Testis (tissue), 2 donors: ENCODE measurements at regions not wholly inside any gene's neighbourhood (a gene's known extent, or its start where the extent isn't known, plus 50 kb on each side); places are given as distances from the start of the nearest gene placed in this dataset.

Experiments
- DNase-seq: peaks from one replicate; pipeline ENCODE4 v3.0.0-alpha.2; 2019
- H3K27ac ChIP-seq, 2 donors: fragments of 200-600 bp; sonication (generic); one replicate each; pipeline ENCODE4 v1.5.1; 2019
- H3K27me3 ChIP-seq: fragments of 200-600 bp; sonication (generic); one replicate; pipeline ENCODE4 v1.5.1; 2019
- H3K36me3 ChIP-seq: fragments of 200-600 bp; sonication (generic); one replicate; pipeline ENCODE4 v1.5.1; 2017; ENCODE audit warnings: low read depth; ENCODE audit errors: missing control alignments
- H3K4me1 ChIP-seq: fragments of 200-600 bp; sonication (generic); one replicate; pipeline ENCODE4 v1.5.1; 2019
- H3K4me3 ChIP-seq, 2 donors: fragments of 200-600 bp; sonication (generic); one replicate each; pipeline ENCODE4 v1.5.1; 2017 to 2019
- H3K9me3 ChIP-seq: fragments of 200-600 bp; sonication (generic); one replicate; pipeline ENCODE4 v1.5.1; 2017
- CTCF ChIP-seq, 3 experiments: fragments of 450-650 bp in 2 of 3; fragments of 200-600 bp in 1 of 3; sonication (generic) in 1 of 3; IDR thresholded peaks; one replicate each; pipeline ENCODE4 v1.5.1; 2016 to 2019; ENCODE audit warnings: antibody characterized with exemption in 3 of 3, mild to moderate bottlenecking in 2 of 3, moderate library complexity in 1 of 3
- POLR2A ChIP-seq: fragments of 450-650 bp; IDR thresholded peaks from one replicate; pipeline ENCODE4 v1.6.1; 2017; ENCODE audit warnings: antibody characterized with exemption, mild to moderate bottlenecking, moderate library complexity
- WGBS, 2 donors: methylation state at CpG; one replicate each; pipeline ENCODE4 v1.1.5; 2018; 5-methylcytosine and 5-hydroxymethylcytosine counted together
- intact Hi-C: fragments of 100-400 bp; cut with DNase I; formaldehyde crosslinking; loops from one replicate; pipeline ENCODE4 v1.15.1; 2023; ENCODE audit warnings: low total_unique reads
- small RNA-seq, 2 donors: library from RNA; depleted of rRNA; stranded (forward); fragments of <200 nt; gene quantifications; one replicate each; pipeline ENCODE3, GENCODE V24; 2016

GRCh38 chrX:21289232-21289631 lies 85.0 kb upstream of the CNKSR2 start:
- intact Hi-C loops, result no loop called here
- H3K27me3 ChIP-seq, result no peaks in the 10 kb centered on the region
- H3K4me1 ChIP-seq, result no peaks in the 10 kb centered on the region
- no peak for DNase-seq
- H3K36me3 ChIP-seq, result no peaks in the 10 kb centered on the region
- no peak overlapping the region for H3K27ac ChIP-seq
- 70 to 76% methylated on average over 2 of the region's 2 CpGs for WGBS, 2 donors
- no peaks in the 10 kb centered on the region for H3K9me3 ChIP-seq
- TF ChIP-seq POLR2A (no peak), CTCF (IDR thresholded peaks at IDR 0.05) (no peak)
- no peak overlapping the region for H3K4me3 ChIP-seq

- Histone ChIP-seq H3K4me3 (no peak overlapping the region), H3K9me3 (no peaks in the 10 kb centered on the region), H3K36me3 (no peaks in the 10 kb centered on the region), H3K27ac (no peak overlapping the region), H3K27me3 (no peaks in the 10 kb centered on the region), H3K4me1 (no peaks in the 10 kb centered on the region)
- TF ChIP-seq CTCF (IDR thresholded peaks at IDR 0.05), result no peak
- intact Hi-C loops, result no loop called here
- no peak for DNase-seq
- WGBS, 2 donors, result 66 to 74% methylated on average over 12 of the region's 12 CpGs
Measured at GRCh38 chrX:21295246-21295820, 78.9 kb upstream of the CNKSR2 start.

GRCh38 chrX:21305799-21306336 lies 68.3 kb upstream of the CNKSR2 start:
- no peak overlapping the region for H3K4me3 ChIP-seq
- no peaks in the 10 kb centered on the region for H3K27me3 ChIP-seq
- no peaks in the 10 kb centered on the region for H3K9me3 ChIP-seq
- no peak for DNase-seq
- H3K27ac ChIP-seq, result no peak overlapping the region
- no peaks in the 10 kb centered on the region for H3K36me3 ChIP-seq
- H3K4me1 ChIP-seq, result no peaks in the 10 kb centered on the region
- intact Hi-C loops, result no loop called here
- TF ChIP-seq POLR2A (no peak), CTCF (IDR thresholded peaks at IDR 0.05) (no peak)
- WGBS, 2 donors, result 70 to 82% methylated on average over 2 of the region's 2 CpGs

DNA sequence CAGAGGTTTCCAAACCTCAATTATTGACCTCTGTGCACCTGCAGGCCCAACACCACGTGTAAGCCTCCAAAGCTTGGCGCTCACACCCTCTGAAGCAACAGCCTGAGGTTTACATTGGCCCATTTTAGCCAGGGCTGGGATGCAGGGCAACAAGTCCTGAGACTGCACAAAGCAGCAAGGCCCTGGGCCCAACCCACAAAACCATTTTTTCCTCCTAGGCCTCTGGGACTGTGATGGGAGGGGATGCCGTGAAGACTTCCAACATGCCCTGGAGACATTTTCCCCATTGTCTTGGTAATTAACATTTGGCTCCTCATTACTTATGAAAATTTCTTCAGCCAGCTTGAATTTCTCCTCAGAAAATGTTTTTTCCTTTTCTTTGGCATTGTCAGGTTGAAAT lies 54.9 kb upstream of the CNKSR2 start:
- no peak overlapping the region for H3K27ac ChIP-seq
- DNase-seq, result no peak
- H3K9me3 ChIP-seq, result no peaks in the 10 kb centered on the region
- H3K4me1 ChIP-seq, result no peaks in the 10 kb centered on the region
- no peak for TF ChIP-seq CTCF (IDR thresholded peaks at IDR 0.05)
- H3K36me3 ChIP-seq, result no peaks in the 10 kb centered on the region
- H3K27me3 ChIP-seq, result no peaks in the 10 kb centered on the region
- 83 to 100% methylated on average over 1 to 3 of the region's 3 CpGs for WGBS, 2 donors
- intact Hi-C loops, result no loop called here
- no peak overlapping the region for H3K4me3 ChIP-seq

Small RNA genes in the stretch of these regions (small RNA-seq; reads per million reads assigned to genes)
- 0 reads per million in 2 donors for gene RNU6-133P
